ENCODE measurements at regions not wholly inside any gene's neighbourhood (a gene's known extent, or its start where the extent isn't known, plus 50 kb on each side); places are given as distances from the start of the nearest gene placed in this dataset.

DNA sequence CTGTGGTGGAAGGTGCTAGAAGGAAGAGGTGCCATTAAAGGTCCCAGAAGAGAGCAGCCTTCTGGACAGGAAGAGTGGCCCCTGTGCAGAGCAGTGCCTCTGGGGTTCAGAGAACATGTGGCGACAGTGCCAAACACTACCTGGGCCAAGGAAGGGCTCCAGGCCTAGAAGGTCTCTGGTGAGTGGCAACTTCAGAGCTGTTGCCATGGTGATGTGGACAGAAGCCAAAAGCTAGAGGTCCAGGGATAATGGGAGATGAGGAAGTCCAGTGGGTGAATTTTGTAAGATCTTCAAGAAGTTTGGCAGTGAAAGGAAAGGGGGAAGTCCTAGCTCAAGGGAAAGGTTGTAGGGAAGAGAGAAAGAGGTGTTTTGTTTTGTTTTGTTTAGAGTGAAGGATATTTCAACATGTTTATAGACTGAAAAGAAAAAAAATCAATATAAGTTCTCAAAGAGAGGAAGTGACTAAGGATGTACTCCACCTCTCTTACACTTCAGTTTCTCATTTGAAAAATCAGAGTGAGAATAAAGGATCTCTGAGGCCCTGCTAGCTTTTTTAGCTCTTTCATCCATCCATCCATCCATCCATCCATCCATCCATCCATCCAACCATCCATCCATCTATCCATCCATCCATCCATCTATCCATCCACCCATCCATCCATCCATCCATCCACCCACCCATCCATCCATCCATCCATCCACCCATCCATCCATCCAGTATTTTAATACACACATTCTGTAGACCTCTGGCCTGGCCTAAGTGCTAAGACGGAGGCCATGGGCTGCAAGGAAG, 77.1 kb upstream of the DUSP5 start:
- no peak for TF ChIP-seq GATA2 (IDR thresholded peaks at IDR 0.05; ENCODE audit: low read depth, low read length)
- no peak for TF ChIP-seq GATA3 (IDR thresholded peaks at IDR 0.05; ENCODE audit: low read depth, low read length)
